NCI-H2107 (cell line): ENCODE measurements at regions not wholly inside any gene's neighbourhood (a gene's known extent, or its start where the extent isn't known, plus 50 kb on each side); places are given as distances from the start of the nearest gene placed in this dataset.

Source experiments
- DNase-seq: peaks from one replicate; lab custom pipeline; 2025; lab: John Stamatoyannopoulos, UW

- DNase-seq: no peak
These were observed 409.8 kb downstream of the GPD2 start for GRCh38 chr2:156845806-156846558.

GRCh38 chr2:156852210-156852609, 405.3 kb upstream of the GALNT5 start:
- DNase-seq: no peak

- DNase-seq: no peak
These were observed 404.8 kb upstream of the GALNT5 start for GRCh38 chr2:156852681-156853080.

GRCh38 chr2:156864325-156864724, 393.2 kb upstream of the GALNT5 start:
- no peak for DNase-seq

- no peak for DNase-seq
These were observed 392.8 kb upstream of the GALNT5 start for GRCh38 chr2:156864753-156865152.

- DNase-seq: no peak
These were observed 390.3 kb upstream of the GALNT5 start for GRCh38 chr2:156867201-156867600.

- no peak for DNase-seq
These were observed 382.8 kb upstream of the GALNT5 start for GRCh38 chr2:156874707-156875106.

- DNase-seq: no peak
These were observed 373.7 kb upstream of the GALNT5 start for GRCh38 chr2:156883804-156884203.

GRCh38 chr2:156884216-156884615, 373.3 kb upstream of the GALNT5 start:
- DNase-seq: no peak

GRCh38 chr2:156890529-156891148, 366.9 kb upstream of the GALNT5 start:
- no peak for DNase-seq

- no peak for DNase-seq
These were observed 365.9 kb upstream of the GALNT5 start for GRCh38 chr2:156891609-156892008.

GRCh38 chr2:156892467-156893281, 364.8 kb upstream of the GALNT5 start:
- peak; percentile 26 for DNase-seq

- no peak for DNase-seq
These were observed 361.2 kb upstream of the GALNT5 start for GRCh38 chr2:156896294-156896693.

GRCh38 chr2:156897548-156897947, 360.0 kb upstream of the GALNT5 start:
- DNase-seq: no peak

- DNase-seq: no peak
These were observed 356.0 kb upstream of the GALNT5 start for GRCh38 chr2:156901373-156902031.

- no peak for DNase-seq
These were observed 354.2 kb upstream of the GALNT5 start for GRCh38 chr2:156903335-156903734.

GRCh38 chr2:156907806-156908205, 349.7 kb upstream of the GALNT5 start:
- DNase-seq: no peak

- no peak for DNase-seq
These were observed 348.7 kb upstream of the GALNT5 start for GRCh38 chr2:156908825-156909224.

GRCh38 chr2:156909983-156910382, 347.5 kb upstream of the GALNT5 start:
- no peak for DNase-seq

GRCh38 chr2:156915332-156915731, 342.2 kb upstream of the GALNT5 start:
- no peak for DNase-seq

GRCh38 chr2:156918410-156918809, 339.1 kb upstream of the GALNT5 start:
- DNase-seq: no peak

- no peak for DNase-seq
These were observed 327.1 kb upstream of the GALNT5 start for GRCh38 chr2:156930423-156930822.
